GM03348 (cell line): ENCODE measurements at regions not wholly inside any gene's neighbourhood (a gene's known extent, or its start where the extent isn't known, plus 50 kb on each side); places are given as distances from the start of the nearest gene placed in this dataset.

Experiments used
- DNase-seq: peaks from one replicate; pipeline ENCODE4 v3.0.0; 2012; ENCODE audit warnings: low spot score

GRCh38 chr5:160511280-160511929 lies 89.8 kb downstream of the PTTG1 start:
- no peak for DNase-seq
